ENCODE measurements at regions not wholly inside any gene's neighbourhood (a gene's known extent, or its start where the extent isn't known, plus 50 kb on each side); places are given as distances from the start of the nearest gene placed in this dataset.

- 49% methylated on average over 5 of the region's 5 CpGs for WGBS (ENCODE audit: low lambda C conversion rate)
- POLR2A ChIA-PET, result no interaction called here
- Histone ChIP-seq H4K20me1 (ENCODE audit: insufficient read depth) (no peaks in the 10 kb centered on the region), H3K27ac (ENCODE audit: low read depth in 2 of 2, low read length in 1 of 2) (no peak overlapping the region), H3K4me3 (ENCODE audit: low read depth in 2 of 2, low read length in 1 of 2) (no peak overlapping the region), H3K36me3 (replicated peaks in 1 of 2; ENCODE audit: control insufficient read depth in 1 of 2, insufficient read depth in 2 of 2, low read length in 1 of 2) (no peaks in the 10 kb centered on the region), H3K4me2 (no peak overlapping the region), H3K79me2 (ENCODE audit: insufficient read depth) (no peaks in the 10 kb centered on the region), H3K9me3 (no peaks in the 10 kb centered on the region), H3K27me3 (ENCODE audit: insufficient read depth) (peaks cover 38% of the 10 kb centered on the region; the same call in 1 of the 2 replicates), H3K4me1 (ENCODE audit: control insufficient read depth in 1 of 2, insufficient read depth in 2 of 2, low read depth in 1 of 2, low read length in 1 of 2) (no peaks in the 10 kb centered on the region), H3K9me2 (no peaks in the 10 kb centered on the region), H3K9ac (no peak overlapping the region), H2AFZ (ENCODE audit: low read depth) (no peak overlapping the region), H3F3A (replicated peaks; ENCODE audit: insufficient read depth) (peaks cover 4% of the 10 kb centered on the region)
- CTCF ChIA-PET, result no interaction called here
- TF ChIP-seq TAF1 (IDR thresholded peaks at IDR 0.05; ENCODE audit: borderline replicate concordance, low read depth, low read length) (no peak), NRF1 (IDR thresholded peaks at IDR 0.05; ENCODE audit: low read depth, low read length) (no peak), MAX (IDR thresholded peaks at IDR 0.05; ENCODE audit: low read depth) (no peak), GATA2 (CRISPR knock-in tag; IDR thresholded peaks at IDR 0.05) (no peak), MXI1 (IDR thresholded peaks at IDR 0.05; ENCODE audit: low read depth, low read length) (no peak), RAD21 (IDR thresholded peaks at IDR 0.05; ENCODE audit: low read length) (no peak), EZH2phosphoT487 (IDR thresholded peaks at IDR 0.05; ENCODE audit: borderline replicate concordance, low read depth) (no peak), CTCF (IDR thresholded peaks at IDR 0.05) (no peak), SIN3A (IDR thresholded peaks at IDR 0.05; ENCODE audit: borderline replicate concordance, low read depth, low read length) (no peak), NFIC (IDR thresholded peaks at IDR 0.05; ENCODE audit: borderline replicate concordance) (no peak), TCF12 (IDR thresholded peaks at IDR 0.05) (no peak), SMC3 (IDR thresholded peaks at IDR 0.05; ENCODE audit: low read depth, low read length) (no peak), FOXJ3 (CRISPR knock-in tag; IDR thresholded peaks at IDR 0.05) (no peak), RXRA (IDR thresholded peaks at IDR 0.05; ENCODE audit: borderline replicate concordance, low read depth) (no peak), YY1 (IDR thresholded peaks at IDR 0.05; ENCODE audit: low read depth) (no peak), GABPA (IDR thresholded peaks at IDR 0.05; ENCODE audit: low read depth) (no peak), ELF1 (IDR thresholded peaks at IDR 0.05) (no peak), MEF2A (IDR thresholded peaks at IDR 0.05; ENCODE audit: borderline replicate concordance, low read depth) (no peak), RFX5 (IDR thresholded peaks at IDR 0.05; ENCODE audit: low read length) (no peak), EP300 (IDR thresholded peaks at IDR 0.05; ENCODE audit: borderline replicate concordance in 1 of 2, low read depth in 1 of 2, low read length in 1 of 2) (no peak)
- DNase-seq, result no peak
Measured at GRCh38 chr12:47326190-47326589, 246.4 kb upstream of the AMIGO2 start.

DNA sequence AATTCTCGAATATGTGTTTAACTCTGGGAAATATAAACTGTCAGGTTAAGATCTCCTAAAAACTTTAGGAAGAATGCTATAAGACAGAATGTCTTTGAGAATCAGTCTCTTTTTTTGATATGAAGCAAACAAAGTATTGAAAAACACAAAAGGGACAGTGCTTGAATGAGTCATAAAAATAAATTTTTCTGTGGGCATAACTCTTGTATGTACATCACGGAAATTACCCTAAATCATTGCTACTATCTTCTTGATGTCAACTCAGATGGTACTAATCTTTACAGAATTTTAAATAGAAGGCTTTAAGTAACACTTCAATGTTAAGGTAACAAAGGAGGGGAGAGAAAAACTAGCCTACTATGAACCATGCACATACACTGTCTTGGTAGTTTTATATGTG lies 244.0 kb upstream of the AMIGO2 start:
- no peaks in the 10 kb centered on the region for H3K9me3 ChIP-seq
- no peak overlapping the region for H3K27ac ChIP-seq (ENCODE audit: low read depth in 2 of 2, low read length in 1 of 2)
- H3K36me3 ChIP-seq (replicated peaks in 1 of 2; ENCODE audit: control insufficient read depth in 1 of 2, insufficient read depth in 2 of 2, low read length in 1 of 2), result no peaks in the 10 kb centered on the region
- peaks cover 4% of the 10 kb centered on the region for H3F3A ChIP-seq (replicated peaks; ENCODE audit: insufficient read depth)
- no peak for DNase-seq
- H4K20me1 ChIP-seq (ENCODE audit: insufficient read depth), result no peaks in the 10 kb centered on the region
- no peaks in the 10 kb centered on the region for H3K9me2 ChIP-seq
- peaks cover 26% of the 10 kb centered on the region; the same call in 1 of the 2 replicates for H3K27me3 ChIP-seq (ENCODE audit: insufficient read depth)
- 6% methylated on average over 2 of the region's 2 CpGs for WGBS (ENCODE audit: low lambda C conversion rate)
- CTCF ChIA-PET, result no interaction called here
- H3K4me2 ChIP-seq, result no peak overlapping the region
- H3K4me3 ChIP-seq (ENCODE audit: low read depth in 2 of 2, low read length in 1 of 2), result no peak overlapping the region
- H3K79me2 ChIP-seq (ENCODE audit: insufficient read depth), result no peaks in the 10 kb centered on the region
- H3K9ac ChIP-seq, result no peak overlapping the region
- H3K4me1 ChIP-seq (ENCODE audit: control insufficient read depth in 1 of 2, insufficient read depth in 2 of 2, low read depth in 1 of 2, low read length in 1 of 2), result no peaks in the 10 kb centered on the region
- H2AFZ ChIP-seq (ENCODE audit: low read depth), result no peak overlapping the region
- POLR2A ChIA-PET, result no interaction called here
- TF ChIP-seq EZH2phosphoT487 (IDR thresholded peaks at IDR 0.05; ENCODE audit: borderline replicate concordance, low read depth) (no peak), SMC3 (IDR thresholded peaks at IDR 0.05; ENCODE audit: low read depth, low read length) (no peak), NFIC (IDR thresholded peaks at IDR 0.05; ENCODE audit: borderline replicate concordance) (no peak), IRF3 (IDR thresholded peaks at IDR 0.05; ENCODE audit: low read depth, low read length) (no peak), CHD2 (IDR thresholded peaks at IDR 0.05; ENCODE audit: low read length, partially characterized antibody) (no peak), ZBTB33 (IDR thresholded peaks at IDR 0.05; ENCODE audit: borderline replicate concordance, low read depth) (no peak), TEAD4 (IDR thresholded peaks at IDR 0.05; ENCODE audit: borderline replicate concordance, insufficient read depth) (no peak)
- TF ChIP-seq, protein P1, sequence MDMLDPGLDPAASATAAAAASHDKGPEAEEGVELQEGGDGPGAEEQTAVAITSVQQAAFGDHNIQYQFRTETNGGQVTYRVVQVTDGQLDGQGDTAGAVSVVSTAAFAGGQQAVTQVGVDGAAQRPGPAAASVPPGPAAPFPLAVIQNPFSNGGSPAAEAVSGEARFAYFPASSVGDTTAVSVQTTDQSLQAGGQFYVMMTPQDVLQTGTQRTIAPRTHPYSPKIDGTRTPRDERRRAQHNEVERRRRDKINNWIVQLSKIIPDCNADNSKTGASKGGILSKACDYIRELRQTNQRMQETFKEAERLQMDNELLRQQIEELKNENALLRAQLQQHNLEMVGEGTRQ (IDR thresholded peaks at IDR 0.05; ENCODE audit: borderline replicate concordance, low read depth, low read length), result no peak

All from SK-N-SH (cell line).